ENCODE measurements at regions not wholly inside any gene's neighbourhood (a gene's known extent, or its start where the extent isn't known, plus 50 kb on each side); places are given as distances from the start of the nearest gene placed in this dataset.

- H3K27me3 ChIP-seq: no peaks in the 10 kb centered on the region
- H3K4me3 ChIP-seq: no peak overlapping the region
- intact Hi-C loops (cut with DNase I; ENCODE audit: low total_unique reads): no loop called here
- no peaks in the 10 kb centered on the region for H3K9me3 ChIP-seq
- no peak for DNase-seq
- no peaks in the 10 kb centered on the region for H3K36me3 ChIP-seq
- no peak overlapping the region for H3K27ac ChIP-seq
- no peak for TF ChIP-seq CTCF (IDR thresholded peaks at IDR 0.05)
- TF ChIP-seq POLR2A (IDR thresholded peaks at IDR 0.05): no peak
- H3K4me1 ChIP-seq: no peaks in the 10 kb centered on the region
Measured at GRCh38 chr5:101574017-101574416, 670.9 kb upstream of the ST8SIA4 start.

- Histone ChIP-seq H3K27me3 (no peaks in the 10 kb centered on the region), H3K9me3 (no peaks in the 10 kb centered on the region), H3K4me1 (no peaks in the 10 kb centered on the region), H3K4me3 (no peak overlapping the region), H3K27ac (no peak overlapping the region), H3K36me3 (no peaks in the 10 kb centered on the region)
- no peak for TF ChIP-seq CTCF (IDR thresholded peaks at IDR 0.05)
- no peak for TF ChIP-seq POLR2A (IDR thresholded peaks at IDR 0.05)
- no peak for DNase-seq
- intact Hi-C loops (cut with DNase I; ENCODE audit: low total_unique reads): no loop called here
Measured at GRCh38 chr5:101561018-101561417, 657.9 kb upstream of the ST8SIA4 start.

DNA sequence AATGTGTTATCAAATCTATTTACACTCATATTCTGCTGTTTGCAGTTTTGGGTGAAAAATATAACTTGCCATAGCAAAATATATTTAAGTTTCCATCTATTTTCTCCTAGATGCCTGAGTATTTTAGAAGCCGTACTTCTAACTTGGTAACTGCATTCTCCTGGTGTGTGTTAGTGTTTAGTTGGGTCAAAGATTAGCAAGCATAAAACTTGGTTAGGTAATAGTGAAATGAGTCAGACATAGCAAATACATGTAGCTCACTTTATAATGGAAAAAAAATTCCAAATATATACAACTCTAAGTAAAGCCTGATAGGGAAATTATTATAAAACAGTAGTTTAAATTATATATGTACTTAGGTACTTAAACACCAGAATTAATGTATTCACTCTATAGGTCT is 640.7 kb upstream of the ST8SIA4 start:
- no peak for DNase-seq
- no peaks in the 10 kb centered on the region for H3K9me3 ChIP-seq
- TF ChIP-seq CTCF (IDR thresholded peaks at IDR 0.05): no peak
- no peak overlapping the region for H3K27ac ChIP-seq
- H3K27me3 ChIP-seq: no peaks in the 10 kb centered on the region
- intact Hi-C loops (cut with DNase I; ENCODE audit: low total_unique reads): no loop called here
- H3K4me1 ChIP-seq: no peaks in the 10 kb centered on the region
- no peak overlapping the region for H3K4me3 ChIP-seq
- H3K36me3 ChIP-seq: no peaks in the 10 kb centered on the region

- no peaks in the 10 kb centered on the region for H3K36me3 ChIP-seq
- no peak overlapping the region for H3K4me3 ChIP-seq
- H3K4me1 ChIP-seq: no peaks in the 10 kb centered on the region
- TF ChIP-seq POLR2A (IDR thresholded peaks at IDR 0.05) (no peak), CTCF (IDR thresholded peaks at IDR 0.05) (no peak)
- no peak overlapping the region for H3K27ac ChIP-seq
- no peaks in the 10 kb centered on the region for H3K27me3 ChIP-seq
- H3K9me3 ChIP-seq: no peaks in the 10 kb centered on the region
- no peak for DNase-seq
- intact Hi-C loops (cut with DNase I; ENCODE audit: low total_unique reads): no loop called here
Measured at GRCh38 chr5:101539315-101539714, 636.2 kb upstream of the ST8SIA4 start.

DNA sequence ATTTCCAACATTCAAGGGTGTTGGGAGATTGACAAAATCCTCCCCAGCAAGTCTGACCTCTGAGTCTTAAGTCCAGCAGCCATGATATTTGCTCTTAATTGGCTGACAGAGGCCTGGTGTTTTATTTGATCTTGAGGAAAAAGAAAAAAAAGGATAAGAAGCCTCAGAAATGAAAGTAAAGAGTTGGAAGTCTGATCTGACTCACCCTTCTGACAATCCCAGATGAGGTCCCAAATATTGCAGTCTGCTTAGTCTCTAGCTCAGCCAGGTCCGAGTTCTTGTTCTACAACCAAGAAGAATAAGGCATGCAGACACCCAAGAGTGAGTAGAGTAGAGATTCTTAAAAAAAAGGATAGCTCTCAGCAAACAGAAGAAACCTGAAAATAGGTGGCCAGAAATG is 632.5 kb upstream of the ST8SIA4 start:
- no peak overlapping the region for H3K27ac ChIP-seq

More for the DNA sequence above, 632.5 kb upstream of the ST8SIA4 start:
- no peak overlapping the region for H3K4me3 ChIP-seq
- no peaks in the 10 kb centered on the region for H3K4me1 ChIP-seq
- no peak for DNase-seq
- TF ChIP-seq CTCF (IDR thresholded peaks at IDR 0.05): no peak
- H3K36me3 ChIP-seq: no peaks in the 10 kb centered on the region
- H3K9me3 ChIP-seq: no peaks in the 10 kb centered on the region
- intact Hi-C loops (cut with DNase I; ENCODE audit: low total_unique reads): no loop called here
- H3K27me3 ChIP-seq: no peaks in the 10 kb centered on the region

Data from uterus (tissue), 3 donors.